ENCODE measurements at regions not wholly inside any gene's neighbourhood (a gene's known extent, or its start where the extent isn't known, plus 50 kb on each side); places are given as distances from the start of the nearest gene placed in this dataset.

- TF ChIP-seq CTCF (IDR thresholded peaks at IDR 0.05) = no peak
- no peak for TF ChIP-seq ZFX (IDR thresholded peaks at IDR 0.05; ENCODE audit: borderline replicate concordance)
Observed at GRCh38 chr3:104685492-104685891, 681.2 kb upstream of the ALCAM start.

Data from 22Rv1 (cell line).